GM12878 (cell line): ENCODE measurements at regions not wholly inside any gene's neighbourhood (a gene's known extent, or its start where the extent isn't known, plus 50 kb on each side); places are given as distances from the start of the nearest gene placed in this dataset.

Experiments
- CBX3 ChIP-seq: fragments of 200-600 bp; sonication (generic); IDR thresholded peaks from 2 replicates; pipeline ENCODE4 v1.6.1; 2016; ENCODE audit warnings: low read depth, borderline replicate concordance
- CEBPB ChIP-seq, 2 experiments: fragments of 150-350 bp in 1 of 2; IDR thresholded peaks; 2 replicates each; pipeline ENCODE4 v1.6.1; 2012 to 2014; ENCODE audit warnings: low read depth in 2 of 2, low read length in 2 of 2, borderline replicate concordance in 1 of 2, inconsistent platforms in 1 of 2
- POLR2A ChIP-seq: IDR thresholded peaks from 2 replicates; pipeline ENCODE4 v1.6.1; 2011; ENCODE audit warnings: low read depth, mild to moderate bottlenecking, low read length
- TCF12 ChIP-seq: IDR thresholded peaks from 2 replicates; pipeline ENCODE4 v1.6.1; 2011; ENCODE audit warnings: low read depth, mild to moderate bottlenecking, low read length
- TF ChIP-seq, protein P1 (sequence below): fragments of 450-650 bp; IDR thresholded peaks from 2 replicates; pipeline ENCODE4 v1.6.1; 2017; ENCODE audit warnings: mild to moderate bottlenecking
- TF ChIP-seq, protein P2 (sequence below): fragments of 450-650 bp; IDR thresholded peaks from 2 replicates; pipeline ENCODE4 v1.6.1; 2014; ENCODE audit warnings: mild to moderate bottlenecking

DNA sequence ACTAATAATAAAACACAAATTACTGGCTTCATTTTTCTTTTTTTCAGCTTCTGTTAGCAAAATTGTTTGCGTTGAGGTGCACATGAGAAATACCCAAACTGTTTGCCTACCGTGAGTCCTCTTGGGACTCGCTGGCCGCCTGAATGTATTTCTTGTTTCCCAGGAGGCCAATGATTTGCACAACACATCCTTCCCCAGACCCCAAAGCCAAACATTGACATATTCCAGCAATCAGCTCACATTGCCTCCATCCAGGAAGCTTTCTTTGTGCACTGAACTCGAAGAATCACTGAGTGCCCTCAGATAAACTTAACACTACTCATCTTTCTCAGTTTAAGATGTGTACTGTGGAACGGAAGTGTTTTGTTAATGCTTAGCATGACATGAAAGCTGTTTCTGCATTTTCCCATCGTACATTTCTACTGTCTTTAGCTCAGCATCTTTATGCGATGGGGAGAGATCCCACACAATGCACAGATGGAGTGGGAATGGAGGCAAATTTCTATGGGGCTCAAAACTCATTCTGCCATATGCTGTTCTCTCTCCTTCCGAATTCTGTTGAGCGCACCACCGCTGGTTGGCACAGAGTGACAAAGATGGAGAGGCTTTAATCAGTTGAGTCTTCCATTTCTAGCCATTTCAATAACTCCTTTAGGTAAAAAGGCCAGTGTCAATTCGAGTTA, 399.5 kb downstream of the RFC3 start:
- TF ChIP-seq POLR2A (no peak), CEBPB (IDR thresholded peaks at IDR 0.05; ENCODE audit: borderline replicate concordance in 1 of 2, low read depth in 2 of 2, low read length in 2 of 2) (no peak), CBX3 (no peak), TCF12 (no peak)
- TF ChIP-seq, protein P1, sequence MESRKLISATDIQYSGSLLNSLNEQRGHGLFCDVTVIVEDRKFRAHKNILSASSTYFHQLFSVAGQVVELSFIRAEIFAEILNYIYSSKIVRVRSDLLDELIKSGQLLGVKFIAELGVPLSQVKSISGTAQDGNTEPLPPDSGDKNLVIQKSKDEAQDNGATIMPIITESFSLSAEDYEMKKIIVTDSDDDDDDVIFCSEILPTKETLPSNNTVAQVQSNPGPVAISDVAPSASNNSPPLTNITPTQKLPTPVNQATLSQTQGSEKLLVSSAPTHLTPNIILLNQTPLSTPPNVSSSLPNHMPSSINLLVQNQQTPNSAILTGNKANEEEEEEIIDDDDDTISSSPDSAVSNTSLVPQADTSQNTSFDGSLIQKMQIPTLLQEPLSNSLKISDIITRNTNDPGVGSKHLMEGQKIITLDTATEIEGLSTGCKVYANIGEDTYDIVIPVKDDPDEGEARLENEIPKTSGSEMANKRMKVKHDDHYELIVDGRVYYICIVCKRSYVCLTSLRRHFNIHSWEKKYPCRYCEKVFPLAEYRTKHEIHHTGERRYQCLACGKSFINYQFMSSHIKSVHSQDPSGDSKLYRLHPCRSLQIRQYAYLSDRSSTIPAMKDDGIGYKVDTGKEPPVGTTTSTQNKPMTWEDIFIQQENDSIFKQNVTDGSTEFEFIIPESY: no peak
- TF ChIP-seq, protein P2, sequence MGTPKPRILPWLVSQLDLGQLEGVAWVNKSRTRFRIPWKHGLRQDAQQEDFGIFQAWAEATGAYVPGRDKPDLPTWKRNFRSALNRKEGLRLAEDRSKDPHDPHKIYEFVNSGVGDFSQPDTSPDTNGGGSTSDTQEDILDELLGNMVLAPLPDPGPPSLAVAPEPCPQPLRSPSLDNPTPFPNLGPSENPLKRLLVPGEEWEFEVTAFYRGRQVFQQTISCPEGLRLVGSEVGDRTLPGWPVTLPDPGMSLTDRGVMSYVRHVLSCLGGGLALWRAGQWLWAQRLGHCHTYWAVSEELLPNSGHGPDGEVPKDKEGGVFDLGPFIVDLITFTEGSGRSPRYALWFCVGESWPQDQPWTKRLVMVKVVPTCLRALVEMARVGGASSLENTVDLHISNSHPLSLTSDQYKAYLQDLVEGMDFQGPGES: no peak
